HG03159 (cell line): ENCODE measurements at regions not wholly inside any gene's neighbourhood (a gene's known extent, or its start where the extent isn't known, plus 50 kb on each side); places are given as distances from the start of the nearest gene placed in this dataset.
"Not testable (repeated sequence)": the region's sequence is repeated elsewhere in the genome, so short reads cannot be mapped to it uniquely, and the experiment has no call there.

Experiments used
- ATAC-seq: cut with Tn5 transposase; IDR thresholded peaks from one replicate; pipeline ENCODE4 v1.9.1; 2021; ENCODE audit warnings: mild to moderate bottlenecking, moderate library complexity; ENCODE audit not compliant: unreplicated experiment

- no peak for ATAC-seq
Observed at GRCh38 chr14:61602003-61602732, 93.1 kb upstream of the HIF1A start.

GRCh38 chr14:61602733-61603077 is 92.6 kb upstream of the HIF1A start:
- no peak for ATAC-seq

GRCh38 chr14:61603736-61604135 is 91.6 kb upstream of the HIF1A start:
- ATAC-seq: no peak

GRCh38 chr14:61607570-61608244 is 87.6 kb upstream of the HIF1A start:
- ATAC-seq: no peak

- no peak for ATAC-seq
Observed at GRCh38 chr14:61608245-61609165, 86.8 kb upstream of the HIF1A start.

GRCh38 chr14:61609191-61609843 is 86.0 kb upstream of the HIF1A start:
- no peak for ATAC-seq

- ATAC-seq: no peak
Observed at GRCh38 chr14:61609884-61610283, 85.4 kb upstream of the HIF1A start.

- ATAC-seq: no peak
Observed at GRCh38 chr14:61610900-61611299, 84.4 kb upstream of the HIF1A start.

- no peak for ATAC-seq
Observed at GRCh38 chr14:61611880-61612630, 83.3 kb upstream of the HIF1A start.

- ATAC-seq: not testable (repeated sequence)
Observed at GRCh38 chr14:61613006-61613405, 82.3 kb upstream of the HIF1A start.

GRCh38 chr14:61614693-61615092 is 80.6 kb upstream of the HIF1A start:
- ATAC-seq: no peak

- ATAC-seq: no peak
Observed at GRCh38 chr14:61615743-61616523, 79.4 kb upstream of the HIF1A start.

GRCh38 chr14:61616524-61617185 is 78.7 kb upstream of the HIF1A start:
- no peak for ATAC-seq

GRCh38 chr14:61618448-61618847 is 76.9 kb upstream of the HIF1A start:
- ATAC-seq: no peak

GRCh38 chr14:61619494-61619893 is 75.8 kb upstream of the HIF1A start:
- no peak for ATAC-seq

GRCh38 chr14:61620130-61620946 is 75.0 kb upstream of the HIF1A start:
- peak; percentile 67 for ATAC-seq

- ATAC-seq: no peak
Observed at GRCh38 chr14:61621444-61621843, 73.9 kb upstream of the HIF1A start.

- no peak for ATAC-seq
Observed at GRCh38 chr14:61622051-61622450, 73.3 kb upstream of the HIF1A start.
